H1 (cell line): ENCODE measurements at regions not wholly inside any gene's neighbourhood (a gene's known extent, or its start where the extent isn't known, plus 50 kb on each side); places are given as distances from the start of the nearest gene placed in this dataset.

ENCODE experiments used
- CTCF ChIA-PET: fragments of 300-600 bp; sonication (Branson Sonifier 250); formaldehyde crosslinking; loops from one replicate; lab custom pipeline; 2021; ENCODE audit not compliant: partially characterized antibody; lab: Charles Lee
- POLR2A ChIA-PET: fragments of 300-600 bp; sonication (Branson Sonifier 250); formaldehyde crosslinking; loops from one replicate; lab custom pipeline; 2021; ENCODE audit warnings: inconsistent platforms; ENCODE audit not compliant: partially characterized antibody; lab: Charles Lee
- DNase-seq, 2 experiments: peaks; one replicate each; pipeline versions ENCODE4 v3.0.0 to v3.0.0-alpha.2; 2010 to 2022; ENCODE audit warnings: low spot score in 2 of 2, low read depth in 1 of 2, mixed read lengths in 1 of 2
- FAIRE-seq: peaks from 2 replicates; lab custom pipeline; 2011; peaks lifted over from hg19 to GRCh38; lab: Jason Lieb, UNC
- H2AFZ ChIP-seq: 2 replicates; pipeline ENCODE4 v1.8.1; 2012; ENCODE audit warnings: low read length, inconsistent platforms
- H2AK5ac ChIP-seq: 2 replicates; pipeline ENCODE4 v1.6.1; 2013; ENCODE audit warnings: low read depth, low read length
- H2BK120ac ChIP-seq: replicated peaks from 2 replicates; pipeline ENCODE3; 2013; ENCODE audit warnings: low read depth, low read length, inconsistent platforms
- H2BK12ac ChIP-seq: 2 replicates; pipeline ENCODE4 v1.6.1; 2013; ENCODE audit warnings: low read depth, low read length
- H2BK15ac ChIP-seq: 2 replicates; pipeline ENCODE4 v1.6.1; 2013; ENCODE audit warnings: low read length
- H2BK20ac ChIP-seq: 2 replicates; pipeline ENCODE4 v1.6.1; 2013; ENCODE audit warnings: low read length
- H2BK5ac ChIP-seq: 2 replicates; pipeline ENCODE4 v1.6.1; 2013; ENCODE audit warnings: low read depth, low read length
- H3K14ac ChIP-seq: 2 replicates; pipeline ENCODE4 v1.6.1; 2013; ENCODE audit warnings: inconsistent platforms; ENCODE audit not compliant: insufficient read length
- H3K18ac ChIP-seq: 2 replicates; pipeline ENCODE4 v1.6.1; 2013; ENCODE audit warnings: low read length; ENCODE audit errors: extremely low read depth
- H3K23ac ChIP-seq: 2 replicates; pipeline ENCODE4 v1.6.1; 2013; ENCODE audit warnings: inconsistent platforms; ENCODE audit not compliant: insufficient read length
- H3K23me2 ChIP-seq: 2 replicates; pipeline ENCODE4 v1.6.1; 2013; ENCODE audit warnings: low read depth, low read length
- H3K27ac ChIP-seq: 2 replicates; pipeline ENCODE4 v1.6.1; 2011; ENCODE audit warnings: low read depth, low read length, inconsistent platforms
- H3K27me3 ChIP-seq, 4 experiments: replicated peaks in 1 of 4; 1 replicate in 1 of 4; 2 replicates in 3 of 4; pipeline versions ENCODE4 v1.6.1 to v1.8.1; 2011 to 2013; ENCODE audit warnings: low read length in 3 of 4, mild to moderate bottlenecking in 3 of 4, inconsistent platforms in 2 of 4, mixed read lengths in 2 of 4, moderate library complexity in 1 of 4; ENCODE audit not compliant: control insufficient read depth in 3 of 4, insufficient read depth in 3 of 4; ENCODE audit errors: extremely low read depth in 1 of 4
- H3K36me3 ChIP-seq, 4 experiments: 2 replicates each; pipeline versions ENCODE4 v1.6.1 to v1.8.1; 2011 to 2013; ENCODE audit warnings: mild to moderate bottlenecking in 4 of 4, low read length in 3 of 4, moderate library complexity in 2 of 4, control low read depth in 1 of 4, inconsistent platforms in 1 of 4; ENCODE audit not compliant: insufficient read depth in 4 of 4, control insufficient read depth in 2 of 4
- H3K4ac ChIP-seq: replicated peaks from 2 replicates; pipeline ENCODE3; 2013; ENCODE audit warnings: low read length, low read depth, mixed read lengths, inconsistent platforms; ENCODE audit not compliant: insufficient read length
- H3K4me1 ChIP-seq, 4 experiments: replicated peaks in 1 of 4; 1 replicate in 1 of 4; 2 replicates in 3 of 4; pipeline versions ENCODE4 v1.6.1 to v1.8.1; 2011 to 2013; ENCODE audit warnings: low read length in 3 of 4, inconsistent platforms in 2 of 4, mixed read lengths in 1 of 4; ENCODE audit not compliant: insufficient read depth in 4 of 4, control insufficient read depth in 3 of 4
- H3K4me2 ChIP-seq, 2 experiments: 2 replicates each; pipeline versions ENCODE4 v1.6.1 to v1.8.1; 2011 to 2013; ENCODE audit warnings: low read depth in 2 of 2, low read length in 2 of 2, control low read depth in 1 of 2, inconsistent platforms in 1 of 2, mild to moderate bottlenecking in 1 of 2; ENCODE audit not compliant: insufficient read depth in 1 of 2
- H3K4me3 ChIP-seq, 4 experiments: fragments of 200-600, 300-600 bp in 1 of 4; sonication (generic), shearing (Covaris generic), sonication (Bioruptor Twin) in 1 of 4; 2 replicates each; pipeline versions ENCODE4 v1.5.1 to v1.8.1; 2011 to 2016; ENCODE audit warnings: low read length in 4 of 4, low read depth in 3 of 4, control low read depth in 2 of 4, inconsistent platforms in 2 of 4, mild to moderate bottlenecking in 2 of 4, mixed read lengths in 1 of 4, moderate library complexity in 1 of 4; ENCODE audit not compliant: insufficient read depth in 2 of 4; ENCODE audit errors: extremely low read depth in 1 of 4
- H3K56ac ChIP-seq: replicated peaks from 2 replicates; pipeline ENCODE3; 2013; ENCODE audit warnings: low read depth, mild to moderate bottlenecking, mixed read lengths, low read length, inconsistent platforms; ENCODE audit not compliant: insufficient read length
- H3K79me1 ChIP-seq: 2 replicates; pipeline ENCODE4 v1.6.1; 2013; ENCODE audit warnings: low read depth, low read length, control low read depth
- H3K79me2 ChIP-seq, 2 experiments: 2 replicates each; pipeline versions ENCODE4 v1.6.1 to v1.8.1; 2012 to 2013; ENCODE audit warnings: low read length in 2 of 2, mild to moderate bottlenecking in 2 of 2, inconsistent platforms in 1 of 2; ENCODE audit not compliant: insufficient read depth in 2 of 2, control insufficient read depth in 1 of 2
- H3K9ac ChIP-seq, 4 experiments: replicated peaks in 1 of 4; 1 replicate in 1 of 4; 2 replicates in 3 of 4; pipeline versions ENCODE4 v1.6.1 to v1.8.1; 2011 to 2013; ENCODE audit warnings: low read depth in 3 of 4, low read length in 3 of 4, control low read depth in 2 of 4, mild to moderate bottlenecking in 2 of 4, moderate library complexity in 2 of 4, inconsistent platforms in 1 of 4; ENCODE audit errors: extremely low read depth in 1 of 4
- H3K9me3 ChIP-seq, 2 experiments: 2 replicates each; pipeline versions ENCODE4 v1.6.1 to v1.8.1; 2012 to 2013; ENCODE audit warnings: mild to moderate bottlenecking in 2 of 2, moderate library complexity in 2 of 2, control low read depth in 1 of 2, inconsistent platforms in 1 of 2, low read depth in 1 of 2, low read length in 1 of 2, mixed read lengths in 1 of 2; ENCODE audit not compliant: insufficient read depth in 2 of 2
- H4K20me1 ChIP-seq, 2 experiments: replicated peaks in 1 of 2; 2 replicates each; pipeline versions ENCODE3 to v1.8.1; 2011 to 2013; ENCODE audit warnings: inconsistent platforms in 2 of 2, low read length in 2 of 2, mild to moderate bottlenecking in 1 of 2; ENCODE audit not compliant: insufficient read depth in 2 of 2, control insufficient read depth in 1 of 2
- H4K5ac ChIP-seq: 2 replicates; pipeline ENCODE4 v1.6.1; 2013; ENCODE audit warnings: low read length, low read depth, mixed read lengths, inconsistent platforms; ENCODE audit not compliant: insufficient read length
- H4K8ac ChIP-seq: 2 replicates; pipeline ENCODE4 v1.8.0; 2013; ENCODE audit warnings: mild to moderate bottlenecking, moderate library complexity, low read length, inconsistent platforms; ENCODE audit not compliant: insufficient read depth; ENCODE audit errors: extremely low read depth
- H4K91ac ChIP-seq: replicated peaks from 2 replicates; pipeline ENCODE3; 2013; ENCODE audit warnings: low read length, mixed read lengths, inconsistent platforms; ENCODE audit not compliant: insufficient read length
- CEBPB ChIP-seq: IDR thresholded peaks from 2 replicates; pipeline ENCODE4 v1.6.1; 2012; ENCODE audit warnings: low read depth, low read length
- EGR1 ChIP-seq: IDR thresholded peaks from 2 replicates; pipeline ENCODE4 v1.6.1; 2011; ENCODE audit warnings: low read depth, low read length, borderline replicate concordance
- EZH2 ChIP-seq: fragments of 200-600 bp; sonication (generic); IDR thresholded peaks from 2 replicates; pipeline ENCODE4 v1.7.1; 2012; ENCODE audit warnings: low read depth, mild to moderate bottlenecking, moderate library complexity, low read length, inconsistent platforms; ENCODE audit not compliant: severe bottlenecking
- GABPA ChIP-seq: IDR thresholded peaks from 2 replicates; pipeline ENCODE4 v1.6.1; 2011; ENCODE audit warnings: mild to moderate bottlenecking, low read length, moderate library complexity, borderline replicate concordance; ENCODE audit not compliant: insufficient read depth
- GTF2F1 ChIP-seq: IDR thresholded peaks from 2 replicates; pipeline ENCODE4 v1.6.1; 2012; ENCODE audit warnings: low read depth, low read length, improper control_type of control experiment, borderline replicate concordance
- JUN ChIP-seq: IDR thresholded peaks from 2 replicates; pipeline ENCODE4 v1.6.1; 2011; ENCODE audit warnings: low read depth, mild to moderate bottlenecking, improper control_type of control experiment, low read length
- JUND ChIP-seq: IDR thresholded peaks from 2 replicates; pipeline ENCODE4 v1.6.1; 2011; ENCODE audit warnings: mild to moderate bottlenecking, improper control_type of control experiment, low read length
- KDM1A ChIP-seq: fragments of 200-600, 300-600 bp; sonication (generic); IDR thresholded peaks from 2 replicates; pipeline ENCODE4 v1.7.1; 2016; ENCODE audit warnings: mild to moderate bottlenecking, low read length, borderline replicate concordance
- NANOG ChIP-seq: IDR thresholded peaks from 2 replicates; pipeline ENCODE4 v1.6.1; 2011; ENCODE audit warnings: low read length, low read depth, mild to moderate bottlenecking, inconsistent platforms; ENCODE audit not compliant: insufficient read depth, poor library complexity, severe bottlenecking
- POLR2AphosphoS5 ChIP-seq: IDR thresholded peaks from 2 replicates; pipeline ENCODE4 v1.6.1; 2011; ENCODE audit warnings: low read depth, low read length
- SAP30 ChIP-seq: fragments of 300-600 bp; sonication (generic); IDR thresholded peaks from 2 replicates; pipeline ENCODE4 v1.7.1; 2012; ENCODE audit warnings: low read length, moderate library complexity, mild to moderate bottlenecking, inconsistent platforms; ENCODE audit not compliant: insufficient read depth, insufficient replicate concordance
- SIN3A ChIP-seq, 2 experiments: IDR thresholded peaks in 1 of 2; conservative IDR thresholded peaks in 1 of 2; 2 replicates each; pipeline ENCODE4 v1.6.1; 2011 to 2012; ENCODE audit warnings: low read length in 2 of 2, improper control_type of control experiment in 1 of 2, low read depth in 1 of 2, mild to moderate bottlenecking in 1 of 2
- TBP ChIP-seq: IDR thresholded peaks from 2 replicates; pipeline ENCODE4 v1.6.1; 2011; ENCODE audit warnings: low read depth, low read length, improper control_type of control experiment
- TEAD4 ChIP-seq: IDR thresholded peaks from 2 replicates; pipeline ENCODE4 v1.6.1; 2012; ENCODE audit warnings: low read depth, low read length, inconsistent platforms, mixed read lengths
- WGBS, 2 experiments: shearing (Covaris generic) in 1 of 2; methylation state at CpG; one replicate each; pipeline versions ENCODE4 v1.1.6 to v1.1.7; 2013 to 2015; ENCODE audit warnings: low lambda C conversion rate in 2 of 2, mixed read lengths in 2 of 2, inconsistent platforms in 1 of 2, low coverage in 1 of 2, missing lambda C conversion rate in 1 of 2; ENCODE audit not compliant: insufficient replicate concordance in 2 of 2, insufficient coverage in 1 of 2, insufficient read length in 1 of 2; ENCODE audit errors: extremely low coverage in 1 of 2, missing lambda C conversion rate in 1 of 2; 5-methylcytosine and 5-hydroxymethylcytosine counted together

DNA sequence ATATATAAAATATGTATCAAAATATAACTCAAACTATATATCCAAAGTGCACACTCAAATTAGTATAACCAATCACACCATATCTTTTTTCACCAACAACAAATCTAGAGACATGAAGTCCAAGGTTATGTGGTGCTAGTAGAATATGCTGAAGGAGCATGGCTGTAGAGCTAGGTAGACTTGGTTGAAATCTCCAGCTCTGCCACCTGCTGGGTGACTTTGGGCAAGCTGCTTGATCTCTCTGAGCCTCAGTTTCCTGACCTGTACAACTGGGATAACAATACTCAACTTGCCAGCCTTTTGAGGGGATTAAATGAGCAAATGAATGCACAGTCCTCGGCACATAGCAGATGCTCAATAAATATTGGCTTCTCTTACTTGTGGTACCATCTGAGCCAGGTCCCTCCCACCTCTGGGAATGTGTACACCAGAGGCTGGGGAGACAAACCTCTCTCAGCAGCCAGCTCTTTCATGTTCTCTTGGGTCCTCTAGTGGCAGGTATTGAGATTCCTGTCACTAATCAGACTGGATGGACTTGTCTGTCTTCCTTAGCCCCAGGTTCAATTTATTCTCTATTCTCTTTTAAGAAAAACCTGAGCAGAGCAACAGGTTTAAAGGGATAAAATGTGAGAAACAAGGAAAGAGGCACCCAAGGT is 94.3 kb upstream of the PDE1C start:
- Histone ChIP-seq H3K27me3 (no peaks in the 10 kb centered on the region), H3K18ac (no peak overlapping the region), H4K20me1 (no peaks in the 10 kb centered on the region), H3K56ac (no peak overlapping the region), H2AK5ac (no peak overlapping the region), H2BK5ac (no peak overlapping the region), H3K4me1 (no peaks in the 10 kb centered on the region), H3K4me3 (no peak overlapping the region), H2BK15ac (no peak overlapping the region), H3K9me3 (no peaks in the 10 kb centered on the region), H3K23ac (no peak overlapping the region), H3K23me2 (no peaks in the 10 kb centered on the region), H4K8ac (no peak overlapping the region), H3K36me3 (no peaks in the 10 kb centered on the region), H2BK20ac (no peak overlapping the region), H3K27ac (no peak overlapping the region), H3K79me2 (no peaks in the 10 kb centered on the region), H2BK12ac (no peak overlapping the region), H3K4ac (no peak overlapping the region), H3K9ac (no peak overlapping the region), H4K5ac (no peak overlapping the region), H4K91ac (no peak overlapping the region), H3K14ac (no peak overlapping the region), H3K4me2 (no peak overlapping the region), H3K79me1 (no peaks in the 10 kb centered on the region), H2AFZ (no peak overlapping the region), H2BK120ac (no peak overlapping the region)
- WGBS, 2 experiments: 71% methylated on average over 1 of the region's 1 CpG; no CpG with 5 or more reads in 1 of the 2 experiments
- peak; percentile 52 for FAIRE-seq
- ChIA-PET CTCF (interaction anchor here (0.6 to 5.1 kb wide), 41 partner anchors 9 to 499 kb away, joined by 3 to 30 read pairs (median 4); no protein-coding TSS in a partner anchor), POLR2A (no interaction called here)
- DNase-seq: peak in 1 of 2 experiments; percentile 47
- TF ChIP-seq TBP (no peak), TEAD4 (peak; percentile 88), CEBPB (no peak), EZH2 (no peak), GTF2F1 (no peak), POLR2AphosphoS5 (no peak), EGR1 (no peak), JUN (no peak), SIN3A (conservative IDR thresholded peaks at IDR 0.05 in 1 of 2, IDR thresholded peaks at IDR 0.05 in 1 of 2; ENCODE audit: low read depth in 1 of 2, low read length in 2 of 2) (no peak), SAP30 (no peak), NANOG (no peak), GABPA (no peak), JUND (no peak), KDM1A (0 out of 2 replicates have a peak, but pooled peaks have one; percentile 13)
